ENCODE measurements at regions not wholly inside any gene's neighbourhood (a gene's known extent, or its start where the extent isn't known, plus 50 kb on each side); places are given as distances from the start of the nearest gene placed in this dataset.

DNA sequence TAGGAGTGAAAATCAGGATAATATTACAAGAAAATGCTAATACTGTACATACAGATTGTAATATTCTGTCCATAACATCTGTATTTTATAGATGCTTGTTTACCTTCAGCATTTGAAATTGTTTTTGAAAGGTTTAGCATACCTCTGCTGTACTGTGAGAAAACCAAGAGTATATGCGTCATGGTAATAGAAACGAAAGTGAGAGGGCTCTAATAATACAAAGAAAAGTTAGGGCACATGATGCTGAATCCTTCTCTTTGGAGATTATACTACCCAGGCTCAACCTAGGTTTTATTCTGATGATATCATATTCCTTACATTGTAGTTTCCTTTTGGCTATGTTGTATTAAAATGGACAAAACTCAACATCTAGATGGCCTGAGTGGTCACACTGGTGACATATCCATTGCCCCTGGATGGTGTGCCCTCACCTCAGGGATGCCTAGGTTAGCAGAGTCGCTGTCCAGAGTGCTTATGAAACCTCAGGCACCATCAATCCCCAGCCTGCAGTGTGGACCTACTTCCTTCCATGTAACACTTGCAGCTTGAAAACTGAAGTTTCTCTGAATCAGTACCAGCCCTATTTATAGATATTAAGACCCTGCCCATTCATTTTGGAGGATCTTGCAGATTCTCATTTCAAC is 253.7 kb downstream of the KCTD12 start:
- TF ChIP-seq, protein P1, sequence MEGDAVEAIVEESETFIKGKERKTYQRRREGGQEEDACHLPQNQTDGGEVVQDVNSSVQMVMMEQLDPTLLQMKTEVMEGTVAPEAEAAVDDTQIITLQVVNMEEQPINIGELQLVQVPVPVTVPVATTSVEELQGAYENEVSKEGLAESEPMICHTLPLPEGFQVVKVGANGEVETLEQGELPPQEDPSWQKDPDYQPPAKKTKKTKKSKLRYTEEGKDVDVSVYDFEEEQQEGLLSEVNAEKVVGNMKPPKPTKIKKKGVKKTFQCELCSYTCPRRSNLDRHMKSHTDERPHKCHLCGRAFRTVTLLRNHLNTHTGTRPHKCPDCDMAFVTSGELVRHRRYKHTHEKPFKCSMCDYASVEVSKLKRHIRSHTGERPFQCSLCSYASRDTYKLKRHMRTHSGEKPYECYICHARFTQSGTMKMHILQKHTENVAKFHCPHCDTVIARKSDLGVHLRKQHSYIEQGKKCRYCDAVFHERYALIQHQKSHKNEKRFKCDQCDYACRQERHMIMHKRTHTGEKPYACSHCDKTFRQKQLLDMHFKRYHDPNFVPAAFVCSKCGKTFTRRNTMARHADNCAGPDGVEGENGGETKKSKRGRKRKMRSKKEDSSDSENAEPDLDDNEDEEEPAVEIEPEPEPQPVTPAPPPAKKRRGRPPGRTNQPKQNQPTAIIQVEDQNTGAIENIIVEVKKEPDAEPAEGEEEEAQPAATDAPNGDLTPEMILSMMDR (IDR thresholded peaks at IDR 0.05), result no peak
- TF ChIP-seq POLR2A (IDR thresholded peaks at IDR 0.05), result no peak
- TF ChIP-seq EP300 (IDR thresholded peaks at IDR 0.05), result no peak

All from sigmoid colon (tissue), 4 donors.